Activated naive CD4-positive, alpha-beta T cell treated with anti-CD3 and anti-CD28 coated beads, Interleukin-2, amount 50 U/mL, for 24 hours (primary cell): ENCODE measurements at regions not wholly inside any gene's neighbourhood (a gene's known extent, or its start where the extent isn't known, plus 50 kb on each side); places are given as distances from the start of the nearest gene placed in this dataset.

Source experiments
- H3K27ac Mint-ChIP-seq: one replicate; pipeline ENCODE4 v1.8.0; 2021; ENCODE audit warnings: mild to moderate bottlenecking, mixed read lengths
- H3K27me3 Mint-ChIP-seq: one replicate; pipeline ENCODE4 v1.8.0; 2021; ENCODE audit warnings: mixed read lengths
- H3K36me3 Mint-ChIP-seq: one replicate; pipeline ENCODE4 v1.8.0; 2021; ENCODE audit warnings: mixed read lengths
- H3K4me1 Mint-ChIP-seq: one replicate; pipeline ENCODE4 v1.8.0; 2021; ENCODE audit warnings: mixed read lengths
- H3K4me3 Mint-ChIP-seq: one replicate; pipeline ENCODE4 v1.8.0; 2021; ENCODE audit warnings: mild to moderate bottlenecking, mixed read lengths
- H3K9me3 Mint-ChIP-seq: one replicate; pipeline ENCODE4 v1.8.0; 2021; ENCODE audit warnings: mixed read lengths

DNA sequence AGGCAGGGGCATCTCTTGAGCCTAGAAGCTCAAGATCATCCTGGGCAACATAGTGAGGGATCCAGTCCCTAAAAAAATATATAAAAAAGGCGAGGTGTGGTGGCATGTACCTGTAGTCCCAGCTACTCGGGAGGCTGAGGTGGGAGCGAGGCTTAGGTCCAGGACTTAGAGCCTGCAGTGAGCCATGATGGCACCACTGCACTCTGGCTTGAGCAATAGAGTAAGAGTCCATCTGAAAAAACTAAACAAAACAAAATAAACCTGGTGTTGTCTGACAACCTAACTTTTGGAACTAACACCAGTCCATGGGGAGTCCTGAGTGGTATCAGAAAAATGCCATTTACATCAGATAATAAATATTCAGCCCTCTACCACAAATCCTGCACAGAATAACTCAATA, 110.1 kb upstream of the NRIP1 start:
- peaks cover 4% of the 10 kb centered on the region for H3K9me3 Mint-ChIP-seq
- no peaks in the 10 kb centered on the region for H3K36me3 Mint-ChIP-seq
- no peak overlapping the region for H3K27ac Mint-ChIP-seq
- H3K4me1 Mint-ChIP-seq, result peaks cover 16% of the 10 kb centered on the region
- H3K27me3 Mint-ChIP-seq, result no peaks in the 10 kb centered on the region
- H3K4me3 Mint-ChIP-seq, result no peak overlapping the region

DNA sequence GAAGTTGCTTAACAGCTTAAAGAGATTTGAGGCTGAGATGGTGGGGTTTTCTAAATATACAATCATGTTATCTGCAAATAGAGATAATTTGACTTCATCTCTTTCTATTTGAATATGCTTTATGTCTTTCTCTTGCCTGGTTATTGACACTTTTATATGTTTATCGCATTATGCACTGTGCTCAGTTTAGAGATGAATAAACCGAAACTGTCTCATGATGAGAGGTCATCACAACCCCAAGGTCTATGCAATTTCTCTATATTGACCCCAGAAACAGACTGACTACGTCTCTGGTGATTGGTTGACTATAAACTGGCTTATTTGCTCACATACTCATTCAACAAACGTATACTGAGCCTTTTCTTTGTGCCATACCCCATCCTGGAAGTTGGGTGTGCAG, 117.9 kb upstream of the NRIP1 start:
- no peak overlapping the region for H3K4me3 Mint-ChIP-seq
- no peaks in the 10 kb centered on the region for H3K36me3 Mint-ChIP-seq
- H3K9me3 Mint-ChIP-seq, result peaks cover 12% of the 10 kb centered on the region
- no peak overlapping the region for H3K27ac Mint-ChIP-seq
- no peaks in the 10 kb centered on the region for H3K27me3 Mint-ChIP-seq
- H3K4me1 Mint-ChIP-seq, result no peaks in the 10 kb centered on the region

DNA sequence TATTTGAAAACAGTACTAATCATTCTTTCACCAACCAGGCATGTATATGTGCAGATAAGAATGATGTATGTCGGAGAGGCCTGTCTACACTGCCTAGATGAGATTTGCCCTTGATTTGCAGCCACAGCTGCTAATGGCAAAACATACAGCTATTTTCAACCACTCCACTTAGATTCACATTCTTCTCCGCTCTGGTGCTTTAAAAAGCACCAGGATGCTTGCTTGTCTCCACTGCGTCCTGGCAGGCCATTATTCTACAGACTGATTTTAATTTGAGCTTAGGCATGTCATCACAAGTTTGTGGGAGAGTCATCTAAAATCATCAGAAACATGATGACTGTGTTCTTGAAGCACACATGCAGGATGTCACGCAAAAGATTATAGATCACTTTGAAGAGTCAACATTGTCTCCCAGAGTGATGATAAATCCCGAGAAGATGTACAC, 119.0 kb upstream of the NRIP1 start:
- no peaks in the 10 kb centered on the region for H3K36me3 Mint-ChIP-seq
- peaks cover 2% of the 10 kb centered on the region for H3K27me3 Mint-ChIP-seq
- no peak overlapping the region for H3K27ac Mint-ChIP-seq
- H3K4me3 Mint-ChIP-seq, result no peak overlapping the region
- peaks cover 13% of the 10 kb centered on the region for H3K9me3 Mint-ChIP-seq
- no peaks in the 10 kb centered on the region for H3K4me1 Mint-ChIP-seq

DNA sequence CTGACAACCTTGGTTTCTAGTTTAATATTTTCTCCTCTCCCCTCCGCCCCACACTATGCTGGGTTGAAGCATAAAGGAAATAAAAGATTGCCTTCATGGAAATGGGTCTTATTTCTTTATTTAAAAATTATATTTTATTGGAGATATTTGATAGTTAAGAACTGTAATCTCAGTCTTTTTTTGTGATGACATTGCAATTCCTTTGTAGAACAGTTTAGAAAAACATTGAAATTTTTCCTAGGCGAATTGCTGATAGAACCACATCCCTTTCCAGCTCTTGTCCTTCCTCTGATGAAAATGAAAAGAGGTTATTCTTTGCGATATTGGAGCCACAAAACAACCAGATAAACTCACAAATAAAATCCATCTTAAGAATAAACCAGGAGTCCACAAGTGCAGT, 125.6 kb upstream of the NRIP1 start:
- Mint-ChIP-seq H3K27me3 (peaks cover 4% of the 10 kb centered on the region), H3K36me3 (no peaks in the 10 kb centered on the region), H3K27ac (no peak overlapping the region), H3K4me1 (no peaks in the 10 kb centered on the region), H3K4me3 (no peak overlapping the region), H3K9me3 (peaks cover 3% of the 10 kb centered on the region)

DNA sequence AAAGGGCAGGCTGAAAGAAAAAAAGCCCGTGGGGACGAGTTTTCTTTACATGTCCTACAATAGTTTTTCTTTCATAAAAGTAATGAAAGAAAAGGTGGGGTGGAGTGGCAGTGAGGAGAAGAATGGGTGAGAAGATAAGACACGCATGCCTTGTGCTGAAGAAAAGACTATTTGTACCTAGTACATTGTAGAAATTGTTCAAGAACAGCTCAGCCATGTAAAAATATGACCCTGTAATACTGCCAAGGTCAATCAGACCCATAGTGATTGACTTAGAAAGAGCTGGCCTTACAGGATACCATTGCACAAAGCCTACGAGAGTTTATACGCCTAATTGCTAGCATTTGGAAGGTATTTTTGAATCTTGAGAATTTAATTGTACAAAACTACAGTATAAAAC, 126.0 kb upstream of the NRIP1 start:
- Mint-ChIP-seq H3K27ac (no peak overlapping the region), H3K4me1 (no peaks in the 10 kb centered on the region), H3K27me3 (peaks cover 4% of the 10 kb centered on the region), H3K4me3 (no peak overlapping the region), H3K9me3 (peaks cover 3% of the 10 kb centered on the region), H3K36me3 (no peaks in the 10 kb centered on the region)

DNA sequence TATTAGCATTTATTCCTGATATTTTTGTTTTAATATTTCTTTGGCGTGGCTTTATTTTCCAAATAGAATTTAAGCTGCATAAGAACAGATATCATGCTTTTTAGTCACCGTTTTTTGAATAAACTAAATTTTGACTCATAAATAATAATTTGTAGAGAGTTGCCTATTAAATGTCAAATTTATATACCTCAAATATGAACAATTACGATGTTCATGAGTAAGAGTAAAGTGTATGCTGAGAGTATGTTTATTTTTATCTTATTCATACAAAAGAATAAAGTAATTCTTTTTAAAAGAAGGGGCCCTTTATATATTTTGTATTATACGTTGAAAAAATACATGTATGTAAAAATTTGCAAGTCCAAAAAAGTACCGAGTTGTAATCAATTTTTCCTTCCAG, 126.5 kb upstream of the NRIP1 start:
- Mint-ChIP-seq H3K36me3 (no peaks in the 10 kb centered on the region), H3K4me1 (no peaks in the 10 kb centered on the region), H3K4me3 (no peak overlapping the region)

DNA sequence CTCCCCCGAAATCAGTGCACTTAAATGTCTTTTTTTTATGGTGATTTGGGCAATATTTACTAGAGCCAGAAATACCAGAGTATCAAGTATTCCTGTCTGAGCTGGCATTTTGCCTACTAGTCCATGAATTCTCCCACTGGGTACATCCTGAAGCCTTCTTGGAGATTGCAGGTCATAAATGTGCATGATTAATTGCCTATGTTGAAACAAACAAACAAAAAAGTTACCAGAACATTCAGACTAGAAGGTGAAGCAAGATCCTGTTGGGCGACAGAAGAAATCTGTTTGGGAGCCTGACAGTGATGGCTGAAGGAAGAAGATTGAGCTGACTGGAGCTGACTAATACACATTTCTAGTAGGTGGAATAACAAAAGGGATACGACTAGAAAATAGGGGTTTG, 127.4 kb upstream of the NRIP1 start:
- Mint-ChIP-seq H3K9me3 (peaks cover 3% of the 10 kb centered on the region), H3K36me3 (no peaks in the 10 kb centered on the region), H3K27me3 (peaks cover 4% of the 10 kb centered on the region), H3K4me1 (no peaks in the 10 kb centered on the region), H3K4me3 (no peak overlapping the region), H3K27ac (no peak overlapping the region)

More for the DNA sequence above, 126.5 kb upstream of the NRIP1 start:
- no peak overlapping the region for H3K27ac Mint-ChIP-seq
- peaks cover 4% of the 10 kb centered on the region for H3K27me3 Mint-ChIP-seq
- peaks cover 3% of the 10 kb centered on the region for H3K9me3 Mint-ChIP-seq

DNA sequence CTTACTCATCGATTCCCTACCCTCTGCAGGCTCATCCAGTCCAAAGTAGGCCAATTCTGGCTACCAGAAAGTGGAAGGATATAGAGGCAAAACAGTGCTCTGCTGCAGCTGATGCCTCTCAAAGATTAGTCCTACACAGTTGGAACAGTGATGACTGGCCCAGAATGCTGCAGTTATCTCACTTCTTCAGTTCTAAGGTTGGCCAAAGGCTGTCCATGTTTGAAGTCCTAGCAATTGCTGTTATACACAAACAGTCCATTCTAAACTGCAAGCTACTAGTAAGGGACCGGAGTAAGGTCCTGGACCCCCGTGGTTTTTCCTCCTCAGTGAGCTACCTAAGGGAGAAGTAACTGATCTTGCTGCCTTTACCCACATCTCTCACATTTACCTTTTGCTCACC, 129.1 kb upstream of the NRIP1 start:
- H3K36me3 Mint-ChIP-seq, result no peaks in the 10 kb centered on the region
- no peak overlapping the region for H3K27ac Mint-ChIP-seq
- no peaks in the 10 kb centered on the region for H3K4me1 Mint-ChIP-seq
- no peak overlapping the region for H3K4me3 Mint-ChIP-seq
- H3K27me3 Mint-ChIP-seq, result peaks cover 2% of the 10 kb centered on the region
- peaks cover 1% of the 10 kb centered on the region for H3K9me3 Mint-ChIP-seq

DNA sequence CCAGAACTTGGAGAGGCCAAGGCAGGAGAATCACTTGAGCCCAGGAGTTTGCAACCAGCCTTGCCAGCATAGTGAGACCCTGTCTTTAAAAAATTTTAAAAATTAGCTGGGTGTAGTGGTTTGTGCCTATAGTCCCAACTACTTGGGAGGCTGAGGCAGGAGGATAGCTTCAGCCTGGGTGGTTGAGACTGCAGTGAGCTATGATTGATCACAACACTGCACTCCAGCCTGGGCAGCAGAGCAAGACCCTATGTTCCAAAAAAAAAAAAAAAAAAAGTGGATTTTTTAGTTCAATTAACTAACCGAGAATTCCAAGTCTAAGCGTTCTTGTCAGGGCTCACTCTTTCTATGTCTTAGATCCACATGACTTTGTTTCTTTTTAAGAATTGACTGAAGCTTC, 130.3 kb upstream of the NRIP1 start:
- Mint-ChIP-seq H3K36me3 (no peaks in the 10 kb centered on the region), H3K4me1 (no peaks in the 10 kb centered on the region), H3K27ac (no peak overlapping the region), H3K4me3 (no peak overlapping the region), H3K27me3 (peaks cover 2% of the 10 kb centered on the region), H3K9me3 (no peaks in the 10 kb centered on the region)

DNA sequence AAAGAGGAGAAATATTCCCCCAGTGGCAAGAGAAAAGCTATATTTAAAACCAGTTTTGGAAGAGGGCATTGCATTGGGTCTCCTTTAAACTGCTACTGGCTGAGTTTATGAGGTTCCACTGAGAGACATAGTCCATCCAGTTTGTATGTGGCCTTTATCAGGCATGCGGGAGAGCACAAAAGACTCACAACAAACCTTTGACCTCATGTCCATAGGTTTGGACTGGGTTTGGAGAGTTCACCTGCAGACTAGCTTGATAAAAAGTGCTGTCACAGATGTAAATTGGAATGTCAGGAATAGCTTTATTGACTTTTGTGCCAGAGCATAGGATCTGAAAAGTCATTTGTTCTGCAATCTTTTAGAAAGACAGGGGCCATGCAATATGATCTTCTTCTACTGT, 131.0 kb upstream of the NRIP1 start:
- no peaks in the 10 kb centered on the region for H3K9me3 Mint-ChIP-seq
- H3K27me3 Mint-ChIP-seq, result peaks cover 2% of the 10 kb centered on the region
- no peaks in the 10 kb centered on the region for H3K4me1 Mint-ChIP-seq
- H3K4me3 Mint-ChIP-seq, result no peak overlapping the region
- no peaks in the 10 kb centered on the region for H3K36me3 Mint-ChIP-seq
- no peak overlapping the region for H3K27ac Mint-ChIP-seq

DNA sequence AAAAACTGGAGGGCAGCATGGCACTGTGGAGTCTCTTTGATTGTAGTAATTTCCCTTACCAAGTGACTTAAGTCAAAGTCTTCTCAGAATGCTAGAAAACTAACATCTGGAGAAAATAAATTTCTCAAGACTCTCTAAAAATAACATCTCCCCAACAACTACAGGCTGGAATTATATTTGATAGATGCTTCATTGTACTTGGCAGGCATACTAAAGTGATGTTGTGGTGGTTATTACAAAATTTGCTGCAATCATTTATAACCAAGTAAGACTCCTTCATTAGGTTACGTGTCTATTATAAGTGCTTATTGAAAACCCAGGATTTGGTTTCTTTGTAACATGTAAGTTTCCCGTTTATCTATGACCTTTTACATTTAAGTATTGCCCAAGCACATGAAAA, 132.9 kb upstream of the NRIP1 start:
- Mint-ChIP-seq H3K9me3 (no peaks in the 10 kb centered on the region), H3K27ac (no peak overlapping the region), H3K27me3 (peaks cover 2% of the 10 kb centered on the region), H3K4me1 (no peaks in the 10 kb centered on the region), H3K4me3 (no peak overlapping the region), H3K36me3 (no peaks in the 10 kb centered on the region)

DNA sequence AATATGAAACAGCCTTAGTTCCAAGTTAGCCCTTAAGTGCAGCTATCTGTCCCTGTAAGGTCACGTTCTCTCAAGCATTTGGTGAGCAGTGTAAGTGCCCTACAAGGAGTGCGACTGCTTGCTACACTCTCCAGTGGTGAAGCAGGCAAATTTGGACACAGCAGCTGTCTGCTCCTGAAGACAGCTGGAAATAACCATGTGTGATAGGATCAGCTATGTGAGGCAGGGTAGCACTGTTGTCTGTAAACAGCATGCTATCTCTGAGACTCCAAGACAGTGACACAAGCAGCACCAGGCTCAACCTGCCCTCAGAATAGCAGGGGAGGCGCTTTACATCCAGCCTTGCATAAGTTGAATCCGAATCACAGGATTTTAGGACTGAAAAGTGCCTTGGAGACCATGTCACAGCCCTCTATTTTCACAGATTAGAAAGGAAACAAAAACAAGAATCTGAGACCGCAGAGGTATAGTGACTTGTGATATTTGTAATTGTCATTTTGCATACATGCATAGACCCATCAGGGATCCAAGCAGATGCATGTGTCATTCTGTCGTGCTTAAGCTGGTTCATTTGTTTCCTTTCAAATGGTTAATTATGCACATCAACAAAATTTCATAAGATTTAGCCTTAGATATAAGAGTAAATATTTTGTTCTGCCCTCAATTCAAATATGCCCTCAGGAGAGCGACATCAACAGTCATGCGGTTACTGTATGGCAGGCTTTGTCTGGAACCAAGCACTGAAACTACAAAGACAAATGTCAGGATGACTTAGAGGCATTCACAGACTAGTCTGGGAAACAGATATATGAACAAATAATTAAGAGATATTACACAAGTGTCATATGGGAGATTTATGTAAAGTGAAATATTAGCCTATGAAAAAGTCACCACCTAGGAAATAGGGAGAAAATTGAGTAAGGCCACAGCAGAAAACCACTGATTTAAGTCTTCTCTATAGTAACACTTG, 134.9 kb upstream of the NRIP1 start:
- no peak overlapping the region for H3K4me3 Mint-ChIP-seq
- no peaks in the 10 kb centered on the region for H3K4me1 Mint-ChIP-seq
- H3K36me3 Mint-ChIP-seq, result no peaks in the 10 kb centered on the region
- H3K27me3 Mint-ChIP-seq, result peaks cover 2% of the 10 kb centered on the region
- no peaks in the 10 kb centered on the region for H3K9me3 Mint-ChIP-seq
- H3K27ac Mint-ChIP-seq, result no peak overlapping the region

DNA sequence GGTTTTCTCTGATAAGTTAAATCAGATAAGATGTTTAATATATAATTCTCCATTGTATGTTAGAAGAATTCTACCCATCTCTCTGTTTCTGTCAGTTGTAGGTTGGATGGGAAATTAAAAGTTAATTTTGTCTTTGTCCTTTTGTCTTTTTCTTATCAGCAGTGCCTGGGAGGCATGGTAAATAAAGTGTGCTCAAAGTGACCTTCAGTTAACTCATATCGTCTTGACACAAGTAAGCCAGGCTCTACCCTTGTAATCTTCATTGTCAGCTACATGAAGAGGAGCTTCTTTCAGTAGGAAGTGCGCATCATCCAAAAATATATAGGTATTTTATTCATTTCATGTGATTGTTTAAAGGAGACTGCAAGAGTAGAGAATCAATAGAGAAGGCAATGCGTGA, 138.9 kb upstream of the NRIP1 start:
- no peaks in the 10 kb centered on the region for H3K36me3 Mint-ChIP-seq
- H3K27me3 Mint-ChIP-seq, result peaks cover 6% of the 10 kb centered on the region
- no peaks in the 10 kb centered on the region for H3K4me1 Mint-ChIP-seq
- no peak overlapping the region for H3K4me3 Mint-ChIP-seq
- peaks cover 3% of the 10 kb centered on the region for H3K9me3 Mint-ChIP-seq
- no peak overlapping the region for H3K27ac Mint-ChIP-seq

DNA sequence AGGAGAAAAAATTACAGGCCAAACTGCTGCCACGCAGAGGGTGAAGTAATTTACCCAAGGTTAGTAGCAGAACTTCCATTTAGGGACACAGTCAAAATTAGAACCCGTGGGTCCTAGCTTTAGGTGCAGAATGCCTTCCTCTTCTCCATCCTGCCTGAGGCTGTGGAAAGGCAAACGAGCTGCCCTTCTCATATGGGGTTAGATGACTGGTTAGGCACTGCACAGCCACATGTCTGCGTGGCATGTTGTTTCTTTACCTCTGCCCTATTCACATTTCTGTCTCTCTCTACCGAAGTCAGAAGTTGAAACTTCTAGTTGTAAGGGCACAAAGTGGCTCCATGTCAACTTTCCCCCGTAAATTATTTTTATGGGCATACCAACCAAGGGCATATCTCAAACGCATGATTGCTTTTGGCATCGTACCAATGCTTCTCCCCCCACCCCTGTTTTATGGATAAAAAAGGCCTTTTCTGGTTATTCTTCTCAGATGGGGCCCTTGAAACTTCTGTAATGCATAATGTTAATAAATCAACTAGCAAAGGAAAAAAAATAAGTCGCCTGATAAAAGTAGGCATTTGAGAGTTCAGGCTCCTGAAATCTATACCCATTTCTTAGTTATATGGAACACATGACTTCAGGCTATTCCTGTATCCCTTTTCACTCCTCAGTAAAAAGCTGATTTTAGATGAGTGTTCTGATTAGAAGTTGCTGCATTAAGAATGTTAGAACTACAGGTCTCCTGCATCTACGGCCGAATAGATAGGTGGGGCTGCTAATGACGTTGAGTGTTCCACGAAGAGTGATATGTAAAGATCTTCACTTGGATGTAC, 139.6 kb upstream of the NRIP1 start:
- Mint-ChIP-seq H3K27me3 (peaks cover 6% of the 10 kb centered on the region), H3K36me3 (no peaks in the 10 kb centered on the region), H3K4me1 (no peaks in the 10 kb centered on the region), H3K27ac (no peak overlapping the region), H3K9me3 (peaks cover 3% of the 10 kb centered on the region), H3K4me3 (no peak overlapping the region)

DNA sequence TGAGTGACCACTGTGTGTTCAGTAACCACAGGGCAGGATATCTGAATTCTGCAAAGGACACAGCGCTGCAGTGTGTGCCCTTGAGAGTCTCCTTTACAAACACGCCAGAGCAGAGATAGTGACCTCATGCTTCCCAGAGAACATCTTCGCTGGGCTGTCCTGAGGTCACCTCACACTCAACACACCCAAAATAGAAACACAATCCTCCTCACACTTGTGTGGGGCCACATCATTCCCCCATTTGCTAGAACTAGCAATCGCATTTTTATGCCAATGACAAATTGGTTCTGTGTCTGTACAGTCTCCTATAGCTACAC, 140.1 kb upstream of the NRIP1 start:
- Mint-ChIP-seq H3K36me3 (no peaks in the 10 kb centered on the region), H3K27me3 (peaks cover 6% of the 10 kb centered on the region), H3K4me1 (no peaks in the 10 kb centered on the region), H3K4me3 (no peak overlapping the region), H3K9me3 (peaks cover 3% of the 10 kb centered on the region), H3K27ac (no peak overlapping the region)

DNA sequence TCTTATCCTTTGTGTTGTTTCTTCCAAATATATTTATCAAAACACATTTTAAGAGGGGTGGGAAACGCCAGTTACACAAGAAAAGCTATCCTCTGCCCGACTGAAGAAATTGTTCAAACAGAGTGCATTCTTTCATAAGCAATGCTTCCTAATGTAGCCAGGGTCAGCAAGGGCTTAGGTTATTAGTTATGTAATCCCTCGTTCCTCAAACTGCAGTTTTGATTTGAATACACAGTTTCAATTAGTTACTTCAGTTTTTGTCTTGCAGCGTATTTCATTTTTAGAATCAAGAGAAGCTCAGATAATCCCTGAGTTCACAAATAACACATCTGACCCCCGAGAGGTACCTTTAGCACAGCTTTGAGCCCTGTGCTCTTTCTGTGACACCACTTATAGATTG, 141.7 kb upstream of the NRIP1 start:
- Mint-ChIP-seq H3K27me3 (peaks cover 7% of the 10 kb centered on the region), H3K4me3 (no peak overlapping the region), H3K27ac (no peak overlapping the region), H3K9me3 (peaks cover 3% of the 10 kb centered on the region), H3K36me3 (no peaks in the 10 kb centered on the region), H3K4me1 (no peaks in the 10 kb centered on the region)
